HG02852 (cell line): ENCODE measurements at regions not wholly inside any gene's neighbourhood (a gene's known extent, or its start where the extent isn't known, plus 50 kb on each side); places are given as distances from the start of the nearest gene placed in this dataset.

Source experiments
- ATAC-seq: cut with Tn5 transposase; IDR thresholded peaks from one replicate; pipeline ENCODE4 v1.9.1; 2021; ENCODE audit warnings: mild to moderate bottlenecking, moderate library complexity; ENCODE audit not compliant: unreplicated experiment

DNA sequence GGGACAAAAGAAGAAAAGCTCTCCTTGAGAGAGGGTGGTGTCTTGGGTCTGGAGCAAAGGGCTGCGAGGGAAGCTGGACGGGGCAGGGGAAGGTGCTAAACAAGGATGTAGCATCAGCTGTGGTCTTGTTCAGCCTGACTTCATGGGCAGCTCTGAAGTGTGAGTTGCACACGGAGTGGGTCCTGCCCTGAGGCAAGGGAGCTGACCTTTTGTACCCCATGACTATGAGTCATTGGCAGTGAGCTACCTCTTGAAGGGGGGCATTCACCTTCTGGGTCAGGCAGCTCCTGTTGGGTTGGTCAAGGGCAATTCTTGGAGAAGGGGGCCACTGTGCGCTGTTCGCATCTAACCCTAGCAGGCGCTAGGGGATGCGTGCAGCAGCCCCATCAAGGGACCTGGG lies 151.8 kb downstream of the SMIM20 start:
- ATAC-seq = no peak

- ATAC-seq = no peak
Measured at GRCh38 chr4:26067035-26067434, 153.0 kb downstream of the SMIM20 start.

- ATAC-seq = no peak
Measured at GRCh38 chr4:26069218-26069617, 155.2 kb downstream of the SMIM20 start.

- ATAC-seq = no peak
Measured at GRCh38 chr4:26071688-26072087, 157.7 kb downstream of the SMIM20 start.

GRCh38 chr4:26073886-26074560 lies 160.0 kb downstream of the SMIM20 start:
- no peak for ATAC-seq

DNA sequence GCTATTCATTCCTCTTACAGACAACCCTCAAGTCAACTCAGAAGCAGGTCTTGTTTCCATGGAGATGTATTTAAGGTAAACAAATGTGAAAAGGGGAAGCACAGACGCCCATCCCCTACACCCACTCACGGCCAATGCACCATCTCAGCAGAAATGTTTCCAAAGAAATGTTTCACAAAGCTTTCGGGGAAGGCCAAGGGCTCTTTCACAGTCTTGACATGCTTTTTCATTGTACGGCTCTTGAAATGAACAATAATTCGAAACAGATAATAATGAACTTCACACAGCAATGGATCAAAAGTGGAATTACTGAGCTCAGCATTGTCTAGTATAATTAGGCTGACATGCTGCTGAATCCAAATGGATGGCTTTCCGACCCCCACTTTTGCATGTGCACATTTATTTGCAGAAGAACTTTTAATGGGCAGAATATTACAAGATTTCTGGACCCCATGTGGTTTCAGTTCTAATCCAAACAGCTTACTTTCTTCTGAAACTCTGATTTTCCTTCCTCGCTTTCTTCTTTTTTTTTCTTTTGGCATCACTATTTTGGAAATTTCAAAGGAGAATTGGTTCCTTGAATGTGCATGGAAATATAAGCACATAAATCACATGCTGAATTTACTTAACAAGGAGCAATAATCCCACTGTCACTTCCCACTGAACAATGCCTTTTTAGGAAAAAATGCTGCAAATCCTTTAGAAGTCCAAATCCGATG lies 160.9 kb downstream of the SMIM20 start:
- peak; percentile 85 for ATAC-seq

GRCh38 chr4:26075583-26075982 lies 161.6 kb downstream of the SMIM20 start:
- ATAC-seq = no peak

DNA sequence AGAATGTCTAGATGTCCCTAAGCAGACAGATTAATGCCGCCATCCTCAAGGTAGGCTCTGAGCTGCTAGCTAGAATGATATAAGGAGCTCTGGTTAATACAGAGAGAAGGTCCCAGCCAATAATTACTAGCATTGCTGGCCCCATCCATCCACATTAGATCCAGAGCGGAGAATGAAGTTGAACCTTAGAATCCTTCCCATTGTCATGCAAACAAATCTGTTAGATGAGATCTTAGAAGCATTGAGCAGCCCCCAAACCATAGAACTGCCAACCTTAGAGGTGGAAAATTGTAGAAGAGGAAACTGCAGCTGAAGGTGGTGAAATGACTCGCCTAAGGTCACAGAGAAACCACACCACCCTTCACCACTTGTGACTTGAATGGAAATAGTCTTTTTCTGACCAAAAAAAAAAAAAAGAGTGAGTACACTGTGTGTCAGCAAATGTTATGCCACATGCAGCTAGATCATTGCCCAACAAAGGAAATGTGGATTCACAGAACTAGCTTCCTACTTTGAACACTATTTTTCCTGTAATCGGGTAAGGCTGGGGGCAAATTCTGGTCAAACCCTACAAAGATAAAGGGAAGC lies 162.1 kb downstream of the SMIM20 start:
- peak; percentile 76 for ATAC-seq

DNA sequence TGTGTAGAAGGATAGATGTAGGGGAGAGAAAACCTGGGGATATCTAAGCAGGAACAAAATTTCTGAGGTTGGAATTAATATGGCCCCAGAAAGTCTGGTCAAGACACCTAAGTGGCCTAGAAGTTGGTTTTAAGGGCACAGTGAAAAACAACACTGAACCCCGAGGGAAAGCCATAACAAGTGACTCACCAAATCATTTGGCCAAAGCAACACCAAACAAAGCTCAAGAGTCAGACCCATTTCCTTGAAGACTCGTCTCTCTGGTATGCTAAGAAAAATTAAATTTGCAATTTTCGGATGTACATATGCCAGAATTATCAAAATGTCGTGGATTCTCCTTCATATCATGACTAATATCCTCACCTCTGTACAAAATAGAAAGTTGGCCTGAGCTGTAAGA lies 162.9 kb downstream of the SMIM20 start:
- no peak for ATAC-seq

GRCh38 chr4:26077756-26078155 lies 163.7 kb downstream of the SMIM20 start:
- no peak for ATAC-seq

GRCh38 chr4:26080870-26081628 lies 167.0 kb downstream of the SMIM20 start:
- no peak for ATAC-seq

GRCh38 chr4:26081795-26082498 lies 167.9 kb downstream of the SMIM20 start:
- no peak for ATAC-seq

DNA sequence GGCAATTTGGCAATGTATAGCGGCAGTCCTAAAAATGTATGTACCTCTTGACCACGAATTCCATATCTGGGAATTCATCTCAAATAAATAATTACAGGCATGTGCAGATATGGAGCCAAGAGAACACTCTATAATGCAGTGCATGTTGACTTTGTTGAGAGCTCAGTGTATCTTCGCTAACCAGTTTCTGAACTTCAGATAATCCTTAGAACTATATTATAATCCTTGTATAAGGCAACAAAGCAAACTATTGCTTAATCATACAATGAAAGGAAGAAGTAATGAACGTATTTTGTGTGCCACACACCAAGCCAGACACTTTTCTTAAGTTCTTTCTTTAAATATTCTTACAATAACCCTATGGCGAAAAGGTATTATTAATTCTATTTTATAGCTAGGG lies 168.5 kb downstream of the SMIM20 start:
- ATAC-seq = no peak

GRCh38 chr4:26083987-26084386 lies 170.0 kb downstream of the SMIM20 start:
- ATAC-seq = peak; percentile 54

DNA sequence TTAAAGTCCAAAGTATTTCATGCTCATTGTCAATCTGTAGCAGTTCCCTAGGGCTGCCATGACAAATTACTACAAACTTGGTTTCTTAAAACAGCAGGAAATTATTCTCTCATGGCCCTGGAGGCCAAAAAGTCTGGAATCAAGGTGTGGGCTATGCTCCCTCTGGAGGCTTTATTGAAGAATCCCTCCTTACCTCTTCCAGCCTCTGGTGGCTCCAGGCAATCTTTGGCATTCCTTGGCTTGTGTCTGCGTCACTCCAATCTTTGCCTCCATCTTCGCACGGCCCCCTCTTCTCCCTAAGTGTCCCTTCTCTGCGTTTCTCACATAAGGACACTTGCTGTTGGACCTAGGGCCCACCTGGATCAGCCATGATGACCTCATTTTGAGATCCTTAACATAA lies 170.4 kb downstream of the SMIM20 start:
- ATAC-seq = no peak

- no peak for ATAC-seq
Measured at GRCh38 chr4:26085551-26085950, 171.5 kb downstream of the SMIM20 start.

DNA sequence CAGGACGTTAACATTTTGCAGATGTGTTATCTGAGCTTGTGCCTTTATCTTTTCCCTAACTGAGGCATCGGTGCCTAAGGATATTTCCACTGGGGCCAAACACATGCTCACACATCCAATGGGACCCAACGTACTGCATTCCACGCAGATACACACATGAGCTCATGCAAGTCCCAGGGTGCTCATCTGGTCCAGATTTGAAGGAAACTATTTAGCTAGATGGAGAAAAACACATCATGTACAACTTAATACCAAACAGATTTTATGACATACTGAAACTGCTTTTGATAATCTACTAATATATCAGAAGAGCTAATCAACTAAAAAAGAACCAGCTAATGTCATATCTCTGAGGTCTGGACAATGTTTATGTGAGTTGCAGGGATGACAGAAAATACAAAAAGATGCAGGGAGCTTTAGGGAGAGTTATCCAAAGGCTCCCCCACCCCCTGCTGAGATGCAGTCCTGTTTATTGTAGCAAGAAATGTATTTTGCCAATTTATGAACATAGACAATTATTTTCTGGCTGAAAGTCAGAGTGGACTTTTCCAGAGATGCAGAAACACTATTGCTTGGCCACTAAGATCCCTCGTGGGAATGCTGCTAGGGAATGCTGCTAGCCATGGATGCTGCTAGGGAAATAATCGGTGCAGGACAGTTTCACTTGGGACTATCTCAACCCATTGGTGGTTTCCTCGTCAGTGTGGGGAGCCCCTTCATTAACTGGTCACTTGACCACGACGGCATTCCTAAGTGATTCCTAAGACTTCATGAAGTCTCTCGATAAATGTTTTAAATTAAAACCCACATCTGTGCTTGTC lies 172.8 kb downstream of the SMIM20 start:
- ATAC-seq = no peak

DNA sequence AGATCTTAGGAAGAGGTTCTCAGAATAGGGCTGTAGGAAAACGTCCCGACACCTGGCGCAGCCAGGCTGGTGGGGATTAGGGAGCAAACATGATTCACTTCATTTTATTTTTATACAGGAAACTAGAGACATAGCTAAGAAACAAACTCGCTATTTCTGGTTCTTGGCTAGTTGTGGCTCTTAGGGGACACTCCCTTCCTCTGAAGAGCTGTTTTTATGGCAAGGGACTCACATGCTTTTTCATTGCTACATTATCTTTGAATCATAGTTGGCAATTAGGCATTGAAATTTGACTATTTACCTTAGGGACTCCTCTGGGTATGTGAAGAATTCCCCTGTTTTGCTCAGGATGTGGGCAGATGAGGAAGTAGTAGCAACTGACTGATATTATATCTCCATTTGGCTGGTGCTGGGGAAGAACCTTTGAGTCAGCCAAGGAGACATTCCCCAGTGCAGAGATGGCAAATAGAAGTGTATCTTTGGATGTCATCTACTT lies 174.5 kb downstream of the SMIM20 start:
- peak; percentile 71 for ATAC-seq

- ATAC-seq = no peak
Measured at GRCh38 chr4:26093551-26093950, 179.5 kb downstream of the SMIM20 start.

DNA sequence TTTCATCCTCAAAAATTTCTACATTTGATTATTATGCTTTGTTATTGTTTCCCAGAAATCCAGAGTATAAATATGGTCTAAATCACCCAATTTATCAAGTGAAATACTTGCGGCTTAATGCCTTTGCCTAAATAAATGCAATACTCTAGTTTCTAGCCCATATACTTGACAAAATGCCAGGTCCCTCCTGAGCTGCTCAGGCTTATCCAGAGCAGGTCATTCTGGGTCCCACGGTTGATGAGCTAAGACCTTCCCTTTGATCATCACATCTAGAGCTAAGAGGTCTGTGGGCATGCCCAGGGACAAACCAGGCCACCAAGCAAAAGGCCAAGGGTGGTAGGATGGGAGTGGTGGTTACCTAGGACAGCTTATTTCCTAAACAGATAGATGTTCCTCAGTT lies 180.1 kb downstream of the SMIM20 start:
- no peak for ATAC-seq
